RWPE1 (cell line): ENCODE measurements at regions not wholly inside any gene's neighbourhood (a gene's known extent, or its start where the extent isn't known, plus 50 kb on each side); places are given as distances from the start of the nearest gene placed in this dataset.

Experiments
- CTCF ChIA-PET: fragments of 350-600 bp; sonication (Branson Sonifier 250); formaldehyde crosslinking; extraction: SDS; loops from one replicate; lab custom pipeline; 2021; lab: Yijun Ruan, JAX
- POLR2A ChIA-PET: fragments of 400-600 bp; formaldehyde crosslinking; extraction: SDS; loops from one replicate; lab custom pipeline; 2020; ENCODE audit warnings: antibody characterized with exemption; ENCODE audit not compliant: low non-redundant PET; lab: Yijun Ruan, JAX
- DNase-seq: peaks from one replicate; pipeline ENCODE4 v3.0.0; 2012; ENCODE audit warnings: low spot score
- H3K27ac ChIP-seq: fragments of 450-650 bp; 2 replicates; pipeline ENCODE4 v1.5.1; 2017
- CTCF ChIP-seq: fragments of 450-650 bp; conservative IDR thresholded peaks from 2 replicates; pipeline ENCODE4 v1.5.1; 2017; ENCODE audit warnings: low read depth, mild to moderate bottlenecking

GRCh38 chr13:69389899-69390298 lies 717.7 kb upstream of the ATXN8OS start:
- TF ChIP-seq CTCF, result no peak
- ChIA-PET CTCF (no interaction called here), POLR2A (no interaction called here)
- DNase-seq, result no peak
- H3K27ac ChIP-seq, result no peak overlapping the region

- no peak overlapping the region for H3K27ac ChIP-seq
- no peak for TF ChIP-seq CTCF
- no peak for DNase-seq
- ChIA-PET CTCF (no interaction called here), POLR2A (no interaction called here)
Measured at GRCh38 chr13:69373747-69374425, 733.7 kb upstream of the ATXN8OS start.

- POLR2A ChIA-PET, result no interaction called here
- DNase-seq, result no peak
- CTCF ChIA-PET, result no interaction called here
- no peak for TF ChIP-seq CTCF
- H3K27ac ChIP-seq, result no peak overlapping the region
Measured at GRCh38 chr13:69363360-69363759, 744.3 kb upstream of the ATXN8OS start.

- DNase-seq, result no peak
- ChIA-PET POLR2A (no interaction called here), CTCF (no interaction called here)
- H3K27ac ChIP-seq, result no peak overlapping the region
- no peak for TF ChIP-seq CTCF
Measured at GRCh38 chr13:69331245-69331644, 776.4 kb upstream of the ATXN8OS start.

GRCh38 chr13:69324090-69324886 lies 783.3 kb upstream of the ATXN8OS start:
- no peak overlapping the region for H3K27ac ChIP-seq
- CTCF ChIA-PET, result interaction anchor here (0.6 to 1.0 kb wide), 3 partner anchors 12 to 1029 kb away, joined by 3 to 4 read pairs (median 4); no protein-coding TSS in a partner anchor
- peak; percentile 30; the same call in 1 of the 2 replicates for TF ChIP-seq CTCF
- no peak for DNase-seq
- POLR2A ChIA-PET, result no interaction called here

- no peak for DNase-seq
- ChIA-PET POLR2A (no interaction called here), CTCF (no interaction called here)
- no peak for TF ChIP-seq CTCF
- H3K27ac ChIP-seq, result no peak overlapping the region
Measured at GRCh38 chr13:69319656-69320055, 788.0 kb upstream of the ATXN8OS start.
